Ecto neural progenitor cell (in vitro differentiated cells): ENCODE measurements at regions not wholly inside any gene's neighbourhood (a gene's known extent, or its start where the extent isn't known, plus 50 kb on each side); places are given as distances from the start of the nearest gene placed in this dataset.

Source experiments
- DNase-seq: peaks from one replicate; pipeline ENCODE4 v3.0.0-alpha.2; 2018; ENCODE audit warnings: low spot score

GRCh38 chr14:31965735-31966598 lies 111.1 kb upstream of the ARHGAP5 start:
- no peak for DNase-seq

GRCh38 chr14:31966896-31967668 lies 110.0 kb upstream of the ARHGAP5 start:
- DNase-seq: no peak

GRCh38 chr14:31967669-31967975 lies 109.5 kb upstream of the ARHGAP5 start:
- no peak for DNase-seq

- DNase-seq: no peak
Observed at GRCh38 chr14:31968107-31968810, 108.8 kb upstream of the ARHGAP5 start.

GRCh38 chr14:31968956-31969698 lies 108.0 kb upstream of the ARHGAP5 start:
- no peak for DNase-seq

GRCh38 chr14:31969699-31970240 lies 107.3 kb upstream of the ARHGAP5 start:
- DNase-seq: no peak

- no peak for DNase-seq
Observed at GRCh38 chr14:31970744-31971143, 106.4 kb upstream of the ARHGAP5 start.

- DNase-seq: no peak
Observed at GRCh38 chr14:31971612-31972011, 105.5 kb upstream of the ARHGAP5 start.

- DNase-seq: no peak
Observed at GRCh38 chr14:31977001-31977556, 100.0 kb upstream of the ARHGAP5 start.

GRCh38 chr14:31978423-31978822 lies 98.7 kb upstream of the ARHGAP5 start:
- DNase-seq: no peak

- DNase-seq: no peak
Observed at GRCh38 chr14:31982642-31983041, 94.5 kb upstream of the ARHGAP5 start.

GRCh38 chr14:31986405-31986804 lies 90.7 kb upstream of the ARHGAP5 start:
- DNase-seq: no peak

GRCh38 chr14:31987721-31988120 lies 89.4 kb upstream of the ARHGAP5 start:
- no peak for DNase-seq

- DNase-seq: no peak
Observed at GRCh38 chr14:31988244-31988643, 88.9 kb upstream of the ARHGAP5 start.

- DNase-seq: no peak
Observed at GRCh38 chr14:31990183-31990857, 86.8 kb upstream of the ARHGAP5 start.

- DNase-seq: no peak
Observed at GRCh38 chr14:31990926-31991572, 86.1 kb upstream of the ARHGAP5 start.

- DNase-seq: no peak
Observed at GRCh38 chr14:31992011-31992447, 85.1 kb upstream of the ARHGAP5 start.

GRCh38 chr14:31993521-31993951 lies 83.6 kb upstream of the ARHGAP5 start:
- DNase-seq: no peak

- DNase-seq: no peak
Observed at GRCh38 chr14:31994391-31995033, 82.6 kb upstream of the ARHGAP5 start.

GRCh38 chr14:32003585-32003984 lies 73.5 kb upstream of the ARHGAP5 start:
- DNase-seq: no peak
